VCaP (cell line): ENCODE measurements at regions not wholly inside any gene's neighbourhood (a gene's known extent, or its start where the extent isn't known, plus 50 kb on each side); places are given as distances from the start of the nearest gene placed in this dataset.

ENCODE experiments used
- H3K27ac ChIP-seq: fragments of 450-650 bp; 2 replicates; pipeline ENCODE4 v1.5.1; 2017
- TF ChIP-seq, protein P1 (sequence below): fragments of 450-650 bp; conservative IDR thresholded peaks from 2 replicates; pipeline ENCODE4 v1.5.1; 2017; ENCODE audit warnings: mild to moderate bottlenecking, moderate library complexity

DNA sequence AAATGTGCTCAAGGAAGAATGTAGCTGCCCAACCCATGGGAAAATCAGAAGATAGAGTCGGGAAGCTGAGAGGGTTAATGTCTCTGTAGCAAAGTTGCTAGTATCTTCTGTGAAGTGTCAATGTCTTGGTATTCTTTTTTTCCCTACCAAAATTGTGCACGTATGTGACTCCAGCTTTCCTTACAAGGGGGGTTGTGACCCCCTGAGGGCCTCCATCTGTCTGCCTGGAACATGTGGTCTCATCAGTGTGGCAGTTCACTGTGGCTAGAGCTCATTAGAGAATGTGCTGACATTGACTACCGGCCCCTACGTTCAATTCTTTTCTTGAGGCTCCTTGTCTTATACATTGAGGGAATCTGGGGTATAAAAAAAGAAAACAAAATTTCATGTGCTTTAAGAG lies 725.2 kb upstream of the CELF2 start:
- no peak overlapping the region for H3K27ac ChIP-seq
- TF ChIP-seq, protein P1, sequence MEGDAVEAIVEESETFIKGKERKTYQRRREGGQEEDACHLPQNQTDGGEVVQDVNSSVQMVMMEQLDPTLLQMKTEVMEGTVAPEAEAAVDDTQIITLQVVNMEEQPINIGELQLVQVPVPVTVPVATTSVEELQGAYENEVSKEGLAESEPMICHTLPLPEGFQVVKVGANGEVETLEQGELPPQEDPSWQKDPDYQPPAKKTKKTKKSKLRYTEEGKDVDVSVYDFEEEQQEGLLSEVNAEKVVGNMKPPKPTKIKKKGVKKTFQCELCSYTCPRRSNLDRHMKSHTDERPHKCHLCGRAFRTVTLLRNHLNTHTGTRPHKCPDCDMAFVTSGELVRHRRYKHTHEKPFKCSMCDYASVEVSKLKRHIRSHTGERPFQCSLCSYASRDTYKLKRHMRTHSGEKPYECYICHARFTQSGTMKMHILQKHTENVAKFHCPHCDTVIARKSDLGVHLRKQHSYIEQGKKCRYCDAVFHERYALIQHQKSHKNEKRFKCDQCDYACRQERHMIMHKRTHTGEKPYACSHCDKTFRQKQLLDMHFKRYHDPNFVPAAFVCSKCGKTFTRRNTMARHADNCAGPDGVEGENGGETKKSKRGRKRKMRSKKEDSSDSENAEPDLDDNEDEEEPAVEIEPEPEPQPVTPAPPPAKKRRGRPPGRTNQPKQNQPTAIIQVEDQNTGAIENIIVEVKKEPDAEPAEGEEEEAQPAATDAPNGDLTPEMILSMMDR: no peak

DNA sequence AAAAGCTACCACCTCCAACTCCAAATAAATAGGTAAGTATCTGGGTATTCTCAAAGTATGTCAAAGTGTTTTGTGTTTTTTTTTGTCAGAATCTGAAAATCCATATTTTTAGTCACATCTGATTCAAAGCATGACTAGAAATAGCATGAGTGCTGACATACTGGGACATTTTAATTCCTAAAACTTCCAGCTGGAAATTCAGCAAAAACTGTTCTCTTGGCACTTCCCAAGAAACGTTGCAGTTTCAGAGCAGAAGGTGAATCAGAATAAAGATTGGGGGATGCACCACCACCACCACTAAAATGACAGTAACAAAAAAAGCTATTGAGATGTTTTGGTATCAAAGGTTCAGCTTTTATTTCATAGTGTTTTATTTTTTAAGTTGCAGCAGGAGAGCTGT lies 724.6 kb upstream of the CELF2 start:
- TF ChIP-seq, protein P1: no peak

DNA sequence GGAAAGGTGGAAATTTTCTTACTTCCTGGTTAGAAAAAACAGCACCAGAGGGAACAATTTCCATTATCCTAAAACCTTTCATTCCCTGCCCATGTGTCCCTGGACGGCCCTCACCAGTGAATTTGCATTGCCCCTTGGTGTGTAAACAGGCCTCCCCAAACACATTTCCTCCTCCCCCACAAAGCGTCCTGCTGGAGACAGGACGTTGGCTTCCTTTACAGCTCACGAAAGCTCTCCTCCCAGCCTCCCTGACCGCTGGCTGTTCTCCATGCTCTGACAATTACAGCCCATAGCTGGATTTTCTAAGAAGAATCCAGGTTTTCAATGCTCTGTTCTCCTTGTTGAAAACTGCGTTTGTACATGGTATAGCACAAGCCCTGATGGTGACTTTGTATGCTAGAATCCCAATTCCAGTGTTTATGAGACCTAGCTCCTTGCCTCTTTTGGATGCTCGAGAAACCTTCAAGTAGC lies 724.2 kb upstream of the CELF2 start:
- no peak overlapping the region for H3K27ac ChIP-seq
- TF ChIP-seq, protein P1: no peak

More for the DNA sequence above, 724.6 kb upstream of the CELF2 start:
- H3K27ac ChIP-seq: no peak overlapping the region

DNA sequence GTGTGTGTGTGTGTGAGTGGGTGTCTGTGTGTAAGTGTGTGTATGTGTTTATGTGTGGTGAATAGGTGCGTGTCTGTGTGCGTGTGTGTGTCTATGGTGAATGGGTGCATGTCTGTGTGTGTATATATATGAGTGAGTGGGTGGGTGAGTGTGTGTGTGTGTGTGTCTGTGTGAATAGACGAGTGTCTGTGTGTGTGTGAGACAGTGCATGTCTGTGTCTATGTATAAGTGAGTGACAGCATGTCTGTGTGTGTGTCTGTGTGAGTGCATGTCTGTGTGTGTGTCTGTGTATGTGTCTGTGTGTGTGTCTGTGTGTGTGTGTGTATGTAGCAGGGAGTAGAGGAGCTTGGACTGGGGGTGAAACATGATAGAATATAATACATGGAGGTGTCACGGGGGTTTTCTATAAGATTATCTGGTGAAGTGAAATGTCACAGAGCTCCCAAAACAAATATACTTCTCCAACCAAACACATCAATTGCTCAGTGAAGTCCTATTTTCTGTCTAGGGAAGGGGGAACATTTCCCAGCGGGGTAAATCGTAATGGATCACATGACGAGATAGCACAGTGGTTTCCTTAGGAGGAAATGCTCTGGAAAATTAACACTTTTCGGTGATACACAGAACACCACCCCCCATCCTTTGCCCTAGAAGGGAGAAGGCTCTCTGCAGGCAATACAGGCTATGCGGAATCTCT lies 723.3 kb upstream of the CELF2 start:
- no peak overlapping the region for H3K27ac ChIP-seq
- TF ChIP-seq, protein P1: no peak

DNA sequence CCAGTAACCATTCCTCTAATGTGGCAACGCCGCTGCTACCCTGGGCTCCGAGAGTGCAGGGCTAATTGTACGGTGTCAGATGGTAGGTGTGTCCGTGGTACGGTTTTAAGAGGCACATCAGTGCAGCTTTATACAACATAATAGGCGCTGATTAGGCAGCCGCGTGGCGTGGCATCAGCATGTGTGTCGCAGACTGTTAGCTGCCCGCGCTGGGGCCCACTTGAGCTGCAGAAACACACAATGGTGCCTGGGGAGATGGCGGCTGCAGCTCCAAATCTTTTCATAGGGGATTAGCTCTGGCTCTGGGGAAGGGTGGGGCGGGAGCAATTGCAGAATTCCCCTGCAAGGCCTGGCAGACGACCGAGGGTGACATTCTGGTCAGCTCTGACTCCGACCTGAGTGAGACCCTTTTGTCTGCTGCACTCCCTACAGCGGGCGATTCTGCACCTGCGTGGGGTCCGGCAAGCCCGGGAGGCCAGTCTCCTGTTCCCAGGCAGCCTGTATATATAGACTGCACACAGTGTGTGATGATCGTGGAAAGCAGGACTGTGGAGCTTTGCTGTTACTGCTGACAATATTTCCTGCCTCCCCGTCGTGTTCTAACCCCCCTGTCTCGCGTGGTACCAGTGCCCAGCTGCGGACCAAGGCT lies 722.7 kb upstream of the CELF2 start:
- TF ChIP-seq, protein P1: no peak
- no peak overlapping the region for H3K27ac ChIP-seq

DNA sequence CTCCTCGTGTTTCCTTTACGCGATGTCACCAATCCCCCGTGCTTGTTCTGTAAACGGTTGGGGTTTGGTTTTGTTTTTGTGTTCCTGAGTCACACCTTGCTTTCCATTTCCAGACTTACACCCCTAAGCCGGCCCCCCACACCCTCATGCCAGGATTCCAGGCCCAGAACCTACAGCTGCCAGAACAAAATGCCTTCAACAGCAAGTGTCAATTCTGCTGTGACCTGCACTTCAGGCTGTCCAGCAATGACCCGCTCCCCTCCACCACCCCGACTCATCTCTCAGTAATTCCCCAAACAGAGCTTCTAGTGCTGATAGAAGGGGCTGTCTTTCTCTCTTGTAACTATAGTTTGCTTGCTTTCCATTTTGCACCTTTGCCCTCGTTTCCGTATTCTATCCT lies 722.1 kb upstream of the CELF2 start:
- TF ChIP-seq, protein P1: no peak
- no peak overlapping the region for H3K27ac ChIP-seq

DNA sequence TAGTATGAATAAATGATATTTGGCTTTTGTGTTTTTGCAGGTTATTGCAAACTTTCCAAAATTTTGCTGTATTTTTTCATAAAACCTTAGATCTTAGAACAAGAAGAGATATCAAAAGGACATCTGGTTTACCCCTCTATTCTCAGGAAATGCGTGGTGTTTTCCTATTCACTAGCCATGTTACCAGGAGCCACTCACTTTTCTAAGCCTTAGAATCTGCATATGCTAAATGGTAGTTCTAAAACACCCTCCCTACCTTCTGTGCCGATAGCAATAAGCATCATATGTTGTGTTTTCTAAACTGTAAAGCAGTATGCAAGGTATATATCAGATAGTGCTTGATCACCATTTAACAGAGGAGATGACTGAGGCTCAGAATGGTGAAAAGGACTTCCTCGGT lies 715.0 kb upstream of the CELF2 start:
- H3K27ac ChIP-seq: no peak overlapping the region
- TF ChIP-seq, protein P1: no peak
